ENCODE measurements at regions not wholly inside any gene's neighbourhood (a gene's known extent, or its start where the extent isn't known, plus 50 kb on each side); places are given as distances from the start of the nearest gene placed in this dataset.

DNA sequence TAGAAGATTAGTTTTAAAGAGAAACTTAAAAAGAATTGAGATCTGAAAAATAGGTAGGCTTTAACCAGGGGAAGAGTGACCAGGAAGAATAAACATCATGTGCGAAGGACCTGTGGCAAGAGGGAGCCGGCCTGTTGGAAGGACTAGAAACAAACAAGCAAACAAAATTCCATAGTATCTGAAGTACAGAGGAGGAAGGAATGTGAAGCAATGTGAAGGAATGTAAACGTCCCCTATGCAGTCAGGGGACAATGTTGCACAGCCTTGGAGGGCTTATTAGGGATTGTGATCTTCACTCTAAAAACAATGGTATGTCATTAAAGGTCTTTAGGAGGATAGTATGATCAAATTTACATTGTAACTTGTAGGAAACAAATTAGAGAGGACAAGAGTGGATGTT, 84.4 kb upstream of the PLCL2 start:
- Histone ChIP-seq H3K27me3 (ENCODE audit: control insufficient read depth, insufficient read depth, low read length) (no peaks in the 10 kb centered on the region), H3K4me3 (ENCODE audit: low read depth, low read length) (no peak overlapping the region), H3K36me3 (ENCODE audit: control insufficient read depth, insufficient read depth, low read length) (no peaks in the 10 kb centered on the region)
- CTCF ChIA-PET: no interaction called here
- TF ChIP-seq, protein P1, sequence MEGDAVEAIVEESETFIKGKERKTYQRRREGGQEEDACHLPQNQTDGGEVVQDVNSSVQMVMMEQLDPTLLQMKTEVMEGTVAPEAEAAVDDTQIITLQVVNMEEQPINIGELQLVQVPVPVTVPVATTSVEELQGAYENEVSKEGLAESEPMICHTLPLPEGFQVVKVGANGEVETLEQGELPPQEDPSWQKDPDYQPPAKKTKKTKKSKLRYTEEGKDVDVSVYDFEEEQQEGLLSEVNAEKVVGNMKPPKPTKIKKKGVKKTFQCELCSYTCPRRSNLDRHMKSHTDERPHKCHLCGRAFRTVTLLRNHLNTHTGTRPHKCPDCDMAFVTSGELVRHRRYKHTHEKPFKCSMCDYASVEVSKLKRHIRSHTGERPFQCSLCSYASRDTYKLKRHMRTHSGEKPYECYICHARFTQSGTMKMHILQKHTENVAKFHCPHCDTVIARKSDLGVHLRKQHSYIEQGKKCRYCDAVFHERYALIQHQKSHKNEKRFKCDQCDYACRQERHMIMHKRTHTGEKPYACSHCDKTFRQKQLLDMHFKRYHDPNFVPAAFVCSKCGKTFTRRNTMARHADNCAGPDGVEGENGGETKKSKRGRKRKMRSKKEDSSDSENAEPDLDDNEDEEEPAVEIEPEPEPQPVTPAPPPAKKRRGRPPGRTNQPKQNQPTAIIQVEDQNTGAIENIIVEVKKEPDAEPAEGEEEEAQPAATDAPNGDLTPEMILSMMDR (IDR thresholded peaks at IDR 0.05; ENCODE audit: insufficient read depth, low read depth, low read length): no peak
- POLR2A ChIA-PET: no interaction called here
- no peak for DNase-seq (ENCODE audit: low read depth)

DNA sequence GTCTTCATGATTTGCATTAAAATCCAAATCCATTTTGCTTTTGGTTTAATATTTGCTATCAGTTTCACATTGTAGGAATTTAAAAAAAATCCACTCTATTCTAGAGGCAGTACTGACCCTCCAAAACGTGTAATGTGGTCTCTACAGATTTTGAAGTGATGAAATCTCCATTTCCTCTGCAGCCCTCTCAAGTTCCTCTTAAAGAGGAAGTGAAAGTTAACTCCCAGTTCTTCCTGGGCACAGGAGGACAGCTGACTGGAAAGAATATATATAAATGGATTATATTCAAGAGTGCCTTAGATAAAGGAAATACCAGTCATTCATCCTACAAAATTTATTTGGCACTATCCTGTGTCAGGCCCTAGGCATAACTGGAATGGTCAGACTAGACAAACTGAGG, 83.5 kb upstream of the PLCL2 start:
- TF ChIP-seq, protein P1 (IDR thresholded peaks at IDR 0.05; ENCODE audit: insufficient read depth, low read depth, low read length): no peak
- no peak overlapping the region for H3K4me3 ChIP-seq (ENCODE audit: low read depth, low read length)
- DNase-seq (ENCODE audit: low read depth): no peak
- CTCF ChIA-PET: no interaction called here
- POLR2A ChIA-PET: no interaction called here
- no peaks in the 10 kb centered on the region for H3K27me3 ChIP-seq (ENCODE audit: control insufficient read depth, insufficient read depth, low read length)
- no peaks in the 10 kb centered on the region for H3K36me3 ChIP-seq (ENCODE audit: control insufficient read depth, insufficient read depth, low read length)

DNA sequence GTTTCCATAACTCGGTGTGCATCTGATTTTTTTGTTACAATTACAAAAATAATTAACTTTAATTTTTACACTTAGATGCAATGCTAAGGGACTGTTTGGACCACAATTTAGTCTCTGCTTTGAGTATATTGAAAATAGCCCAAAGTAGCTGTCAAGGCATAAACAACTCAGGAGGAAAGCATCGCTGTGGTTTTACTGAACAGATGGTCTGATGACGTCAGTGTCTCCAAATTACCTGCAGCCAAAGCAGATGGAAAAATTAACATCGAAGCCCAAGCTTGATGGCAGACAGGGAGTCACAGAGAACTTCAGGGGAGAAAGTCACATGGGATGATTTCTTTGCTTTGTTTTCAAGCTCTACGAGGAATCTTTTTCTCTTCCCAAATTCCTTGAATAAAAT, 83.1 kb upstream of the PLCL2 start:
- DNase-seq (ENCODE audit: low read depth): peak; percentile 17

DNA sequence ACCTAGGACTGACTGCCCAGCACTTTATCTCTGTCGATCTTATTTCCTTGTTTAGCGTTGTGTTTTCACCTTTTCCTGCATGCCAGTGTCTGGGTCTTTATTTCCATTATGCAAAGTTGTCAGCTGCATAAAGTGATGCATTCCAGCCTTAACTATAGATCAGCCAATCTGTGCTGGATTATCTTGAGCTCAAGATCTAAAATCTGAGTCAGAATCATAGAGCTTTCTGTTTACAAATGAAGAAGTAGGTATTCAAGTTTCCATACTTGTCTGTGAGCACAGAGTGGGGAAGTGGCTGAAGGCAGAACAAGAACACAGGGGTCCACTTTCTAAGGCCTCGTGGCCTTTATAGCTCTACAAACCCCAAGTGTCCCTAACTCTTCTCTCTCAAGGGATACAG, 82.4 kb upstream of the PLCL2 start:
- DNase-seq (ENCODE audit: low read depth): no peak
- CTCF ChIA-PET: interaction anchor here (1.0 kb wide), 1 partner anchor 82 kb away, joined by 3 read pairs; the partner anchor contains the start of gene PLCL2

More for the DNA sequence above, 83.1 kb upstream of the PLCL2 start:
- POLR2A ChIA-PET: no interaction called here
- TF ChIP-seq, protein P1 (IDR thresholded peaks at IDR 0.05; ENCODE audit: insufficient read depth, low read depth, low read length): no peak
- Histone ChIP-seq H3K4me3 (ENCODE audit: low read depth, low read length) (no peak overlapping the region), H3K27me3 (ENCODE audit: control insufficient read depth, insufficient read depth, low read length) (no peaks in the 10 kb centered on the region), H3K36me3 (ENCODE audit: control insufficient read depth, insufficient read depth, low read length) (no peaks in the 10 kb centered on the region)
- CTCF ChIA-PET: no interaction called here

DNA sequence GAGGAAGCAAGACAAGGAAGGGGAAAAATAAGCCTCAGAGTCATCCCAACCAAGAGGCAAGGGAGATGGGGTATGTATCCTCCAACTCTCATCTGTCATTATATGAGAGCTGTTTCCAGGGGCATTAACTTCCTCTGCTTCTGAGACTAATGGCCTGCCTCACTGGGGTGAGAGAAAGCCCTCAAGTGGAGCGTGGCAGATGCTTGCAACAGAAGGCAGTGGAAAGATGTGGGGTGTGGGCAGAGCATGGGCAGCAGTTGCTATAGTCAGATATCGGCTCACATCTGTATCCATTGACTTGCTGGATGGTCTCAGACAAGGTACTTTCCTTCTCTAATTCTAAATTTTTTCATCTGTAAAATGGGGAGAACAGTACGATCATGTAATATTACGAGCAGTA, 81.7 kb upstream of the PLCL2 start:
- Histone ChIP-seq H3K27me3 (ENCODE audit: control insufficient read depth, insufficient read depth, low read length) (no peaks in the 10 kb centered on the region), H3K36me3 (ENCODE audit: control insufficient read depth, insufficient read depth, low read length) (no peaks in the 10 kb centered on the region), H3K4me3 (ENCODE audit: low read depth, low read length) (no peak overlapping the region)
- DNase-seq (ENCODE audit: low read depth): no peak
- TF ChIP-seq, protein P1 (IDR thresholded peaks at IDR 0.05; ENCODE audit: insufficient read depth, low read depth, low read length): no peak
- POLR2A ChIA-PET: no interaction called here
- CTCF ChIA-PET: interaction anchor here (1.0 kb wide), 1 partner anchor 82 kb away, joined by 3 read pairs; the partner anchor contains the start of gene PLCL2

More for the DNA sequence above, 82.4 kb upstream of the PLCL2 start:
- TF ChIP-seq, protein P1 (IDR thresholded peaks at IDR 0.05; ENCODE audit: insufficient read depth, low read depth, low read length): no peak
- Histone ChIP-seq H3K36me3 (ENCODE audit: control insufficient read depth, insufficient read depth, low read length) (no peaks in the 10 kb centered on the region), H3K4me3 (ENCODE audit: low read depth, low read length) (no peak overlapping the region), H3K27me3 (ENCODE audit: control insufficient read depth, insufficient read depth, low read length) (no peaks in the 10 kb centered on the region)
- POLR2A ChIA-PET: no interaction called here
